ENCODE measurements at regions not wholly inside any gene's neighbourhood (a gene's known extent, or its start where the extent isn't known, plus 50 kb on each side); places are given as distances from the start of the nearest gene placed in this dataset.

DNA sequence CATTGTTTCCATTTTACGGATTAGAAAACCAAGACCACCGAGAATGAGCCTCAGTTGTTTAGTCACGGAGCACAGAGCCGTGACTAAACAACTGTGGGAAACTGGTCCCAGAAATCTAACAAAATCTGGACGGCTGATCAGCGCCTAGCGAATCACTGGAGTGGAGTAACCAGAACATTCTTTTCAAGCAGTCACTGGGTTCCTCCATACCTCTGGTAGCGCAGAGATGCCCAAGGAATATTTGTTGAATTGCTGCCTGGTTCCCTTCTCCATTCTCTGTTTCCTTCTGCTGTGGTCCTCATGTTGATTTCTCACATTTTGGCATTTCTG is 62.0 kb downstream of the GPX5 start:
- TF ChIP-seq, protein P1, sequence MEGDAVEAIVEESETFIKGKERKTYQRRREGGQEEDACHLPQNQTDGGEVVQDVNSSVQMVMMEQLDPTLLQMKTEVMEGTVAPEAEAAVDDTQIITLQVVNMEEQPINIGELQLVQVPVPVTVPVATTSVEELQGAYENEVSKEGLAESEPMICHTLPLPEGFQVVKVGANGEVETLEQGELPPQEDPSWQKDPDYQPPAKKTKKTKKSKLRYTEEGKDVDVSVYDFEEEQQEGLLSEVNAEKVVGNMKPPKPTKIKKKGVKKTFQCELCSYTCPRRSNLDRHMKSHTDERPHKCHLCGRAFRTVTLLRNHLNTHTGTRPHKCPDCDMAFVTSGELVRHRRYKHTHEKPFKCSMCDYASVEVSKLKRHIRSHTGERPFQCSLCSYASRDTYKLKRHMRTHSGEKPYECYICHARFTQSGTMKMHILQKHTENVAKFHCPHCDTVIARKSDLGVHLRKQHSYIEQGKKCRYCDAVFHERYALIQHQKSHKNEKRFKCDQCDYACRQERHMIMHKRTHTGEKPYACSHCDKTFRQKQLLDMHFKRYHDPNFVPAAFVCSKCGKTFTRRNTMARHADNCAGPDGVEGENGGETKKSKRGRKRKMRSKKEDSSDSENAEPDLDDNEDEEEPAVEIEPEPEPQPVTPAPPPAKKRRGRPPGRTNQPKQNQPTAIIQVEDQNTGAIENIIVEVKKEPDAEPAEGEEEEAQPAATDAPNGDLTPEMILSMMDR (IDR thresholded peaks at IDR 0.05) = no peak
- TF ChIP-seq POLR2A (IDR thresholded peaks at IDR 0.05) = no peak

Measured in right lobe of liver (tissue), 4 donors.